SKM-1 (cell line): ENCODE measurements at regions not wholly inside any gene's neighbourhood (a gene's known extent, or its start where the extent isn't known, plus 50 kb on each side); places are given as distances from the start of the nearest gene placed in this dataset.
"Not testable (repeated sequence)": the region's sequence is repeated elsewhere in the genome, so short reads cannot be mapped to it uniquely, and the experiment has no call there.

ENCODE experiments used
- DNase-seq: peaks from one replicate; lab custom pipeline; 2025; ENCODE audit not compliant: unreplicated experiment; lab: John Stamatoyannopoulos, UW

DNA sequence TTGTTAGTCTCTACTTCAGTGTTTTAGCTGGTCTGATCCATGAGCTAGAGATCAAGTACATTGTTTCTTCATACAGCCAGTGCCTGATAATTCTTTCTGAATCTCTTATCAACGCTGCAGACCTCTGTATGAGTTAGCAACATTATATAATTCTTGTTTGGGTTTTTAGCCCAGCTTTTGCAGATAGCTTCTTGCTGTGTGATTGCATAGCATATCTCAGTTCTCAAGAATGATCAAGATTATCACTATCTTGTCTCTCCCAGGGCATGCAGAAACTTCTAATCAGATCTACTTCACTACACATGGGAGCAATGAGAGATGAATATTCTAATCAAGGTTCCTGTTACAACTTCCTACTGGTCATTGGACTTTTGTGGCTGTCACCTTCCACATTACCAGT lies 158.3 kb downstream of the FAM174A start:
- DNase-seq: no peak

DNA sequence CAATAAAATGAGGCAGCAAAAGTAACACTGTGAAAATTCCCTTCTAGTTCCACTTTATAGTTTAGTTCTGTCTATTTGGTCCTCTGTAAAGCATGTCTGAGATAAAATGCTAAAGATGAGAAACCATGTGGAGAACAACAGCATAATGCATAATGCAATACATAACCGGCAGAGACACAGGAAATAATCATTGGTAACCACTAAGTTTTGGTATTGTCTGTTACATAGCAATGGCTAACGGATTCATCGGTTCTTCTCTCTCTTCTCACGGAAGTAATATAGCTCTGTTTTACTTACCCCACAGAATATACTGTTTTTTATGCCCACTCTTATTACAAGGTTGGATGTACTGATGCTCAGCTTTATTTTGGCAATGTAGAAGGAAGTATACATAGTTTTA lies 158.9 kb downstream of the FAM174A start:
- DNase-seq: no peak

DNA sequence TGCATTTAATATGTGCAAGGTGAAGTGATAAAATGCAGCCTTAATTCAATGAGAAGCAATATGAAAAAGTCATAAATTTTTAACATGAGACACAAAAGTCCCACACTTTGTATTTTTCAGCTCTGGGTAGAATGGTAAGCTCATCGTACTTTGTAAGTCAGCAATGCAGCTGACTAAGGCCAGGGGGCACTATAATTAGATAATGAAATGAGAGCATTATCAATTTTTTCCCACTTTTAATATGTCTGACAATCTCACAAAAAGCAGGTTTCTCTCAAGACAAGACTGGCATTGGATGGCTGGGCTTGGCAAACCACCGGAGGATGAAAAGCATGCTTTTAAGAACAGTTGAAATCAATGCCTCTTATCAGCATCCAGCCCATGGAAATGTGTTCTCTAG lies 162.8 kb downstream of the FAM174A start:
- DNase-seq: no peak

DNA sequence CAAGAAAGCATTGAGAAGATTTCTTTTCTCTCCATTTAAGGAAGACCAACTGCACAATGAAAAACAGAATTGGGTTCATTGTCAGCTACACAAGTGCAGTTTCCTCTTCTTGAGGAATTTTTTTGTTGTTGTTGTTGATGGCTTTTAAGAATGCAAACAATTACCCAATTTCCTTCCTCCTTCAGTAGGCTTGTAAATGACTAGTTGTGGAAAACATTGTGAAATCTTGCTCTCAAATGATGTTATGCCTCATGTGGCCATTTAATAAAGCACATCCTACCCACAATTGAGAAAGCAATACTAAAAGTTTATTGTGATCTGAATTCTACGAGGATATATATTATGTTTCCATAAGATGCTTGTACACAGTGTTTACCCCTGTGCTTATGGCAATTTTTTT lies 171.6 kb downstream of the FAM174A start:
- DNase-seq: peak; percentile 76

DNA sequence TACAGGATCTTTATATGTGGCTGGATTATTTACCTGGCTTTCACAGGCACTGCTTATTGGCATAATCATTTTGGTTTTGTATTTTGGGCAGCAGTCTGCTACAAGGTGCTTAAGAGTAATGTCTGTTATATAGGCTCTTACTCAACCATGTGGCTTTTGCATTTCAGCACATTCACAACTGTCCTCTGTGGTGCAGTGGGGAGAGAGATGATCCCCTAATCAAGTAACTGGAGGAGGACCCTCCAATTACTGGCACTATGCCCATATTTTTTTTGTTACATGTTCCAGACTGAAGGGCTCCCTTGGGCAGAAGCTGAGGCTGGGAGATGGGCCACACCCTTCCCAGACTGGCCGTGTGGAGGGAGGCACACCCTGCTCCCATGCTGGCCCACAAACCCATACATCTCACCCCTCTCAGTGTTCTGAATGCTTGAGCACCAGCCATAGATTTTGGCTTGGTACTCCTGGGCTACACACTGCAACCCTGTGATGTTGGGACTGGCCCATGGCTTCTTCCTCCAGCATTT lies 173.5 kb downstream of the FAM174A start:
- DNase-seq: no peak

DNA sequence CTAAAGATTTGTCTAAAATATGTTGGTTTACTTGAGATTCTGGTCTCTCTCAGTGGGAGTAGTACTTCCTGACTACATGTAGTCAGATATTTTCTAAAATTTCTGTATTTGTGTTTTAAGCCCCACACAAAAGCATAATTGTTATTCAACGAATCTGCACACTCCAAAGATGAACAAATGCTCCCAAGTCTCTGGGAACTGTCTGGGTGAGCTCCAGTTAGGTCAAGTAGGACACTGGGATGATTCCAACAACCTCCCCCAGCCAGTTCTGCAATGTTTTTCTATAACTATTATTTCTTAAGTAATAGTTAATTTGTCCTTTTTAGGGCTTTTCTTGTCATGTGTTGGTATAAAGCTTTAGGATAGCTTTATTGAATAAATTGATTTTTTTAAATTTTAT lies 174.6 kb downstream of the FAM174A start:
- no peak for DNase-seq

DNA sequence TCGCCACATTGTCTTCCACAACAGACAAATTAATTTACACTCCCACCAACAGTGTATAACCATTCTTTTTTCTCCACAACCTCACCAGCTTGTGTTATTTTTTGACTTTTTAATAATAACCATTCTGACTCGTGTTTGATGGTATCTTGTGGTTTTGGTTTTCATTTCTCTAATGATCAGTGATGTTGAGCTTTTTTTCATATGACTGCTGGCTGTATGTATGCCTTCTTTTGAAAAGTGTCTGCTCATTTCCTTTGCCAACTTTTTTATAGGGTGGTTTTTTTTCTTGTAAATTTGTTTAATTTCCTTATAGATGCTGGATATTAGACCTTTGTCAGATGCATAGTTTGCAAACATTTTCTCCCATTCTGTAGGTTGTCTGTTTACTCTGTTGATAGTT lies 179.6 kb downstream of the FAM174A start:
- not testable (repeated sequence) for DNase-seq

DNA sequence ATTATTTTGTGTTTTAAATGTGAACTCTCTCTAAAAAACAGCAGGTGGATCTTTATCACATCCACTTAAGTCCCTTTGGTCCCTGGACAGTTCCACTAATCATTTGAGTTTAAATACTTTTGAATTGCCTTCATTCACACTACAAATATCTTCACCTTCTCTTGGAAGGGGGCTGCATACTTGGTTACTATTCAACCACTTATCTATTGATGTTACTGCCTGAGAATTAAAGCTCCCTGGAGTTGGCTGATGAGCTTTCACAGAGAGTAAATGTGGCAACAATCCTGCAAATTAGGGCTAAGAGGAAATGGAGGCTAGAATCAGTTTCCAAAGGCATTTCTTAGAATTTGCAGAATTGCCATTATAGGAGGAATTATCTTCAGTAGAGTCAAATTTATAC lies 180.4 kb downstream of the ST8SIA4 start:
- no peak for DNase-seq

DNA sequence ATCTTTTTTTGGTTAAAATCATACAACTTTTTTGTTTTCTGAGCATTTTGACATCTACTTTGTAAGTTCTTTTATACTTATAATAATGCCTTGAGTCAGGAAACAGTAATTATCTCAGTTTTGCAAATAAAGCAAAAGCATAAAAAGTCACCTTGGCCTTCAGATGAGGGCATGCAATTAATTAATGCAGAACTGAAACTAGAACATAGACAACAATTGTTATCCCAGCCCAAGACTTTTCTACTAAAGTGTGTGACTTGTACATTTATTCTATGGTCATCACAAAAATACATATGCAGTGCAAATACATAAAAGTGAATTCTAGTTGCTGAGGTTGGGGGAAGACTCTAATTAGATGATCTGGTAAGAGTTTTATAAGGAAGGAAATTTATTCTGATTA lies 179.9 kb downstream of the ST8SIA4 start:
- DNase-seq: no peak

DNA sequence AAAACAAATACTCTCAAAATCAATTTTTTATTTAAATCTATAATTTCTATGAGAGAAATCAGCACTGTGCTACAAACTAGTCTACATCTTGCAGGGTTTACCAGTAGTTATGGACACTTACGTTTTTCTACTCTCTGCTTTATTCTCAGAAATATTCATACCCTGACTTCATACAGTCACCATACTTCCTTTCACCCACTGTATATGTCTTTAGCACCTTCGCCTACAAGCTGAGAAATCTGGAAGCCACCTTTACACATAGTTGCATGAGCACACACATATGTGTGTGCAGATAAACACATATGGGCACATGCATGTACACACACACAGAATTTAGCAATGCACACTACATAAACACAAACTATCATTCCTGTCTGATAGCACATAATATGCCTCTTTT lies 177.0 kb downstream of the ST8SIA4 start:
- DNase-seq: no peak

DNA sequence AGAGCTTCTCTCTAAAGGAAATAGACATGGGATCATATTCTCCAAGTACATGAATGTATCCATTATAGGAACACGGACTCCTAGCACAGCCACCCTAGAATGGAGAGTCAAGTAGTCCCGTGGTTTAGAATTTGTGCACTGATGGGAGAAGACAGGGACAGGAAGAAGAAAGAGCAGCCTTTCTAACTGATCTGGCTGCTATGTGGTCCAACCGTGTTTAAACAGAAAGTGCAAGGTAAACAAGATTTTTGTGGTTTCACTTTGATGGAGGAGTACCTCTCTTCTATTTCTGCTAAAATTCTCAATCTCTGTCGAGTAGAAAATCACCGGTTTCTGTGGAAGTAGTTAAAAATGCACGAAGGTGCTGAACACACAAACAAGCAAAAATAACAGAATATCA lies 171.3 kb downstream of the ST8SIA4 start:
- DNase-seq: no peak

DNA sequence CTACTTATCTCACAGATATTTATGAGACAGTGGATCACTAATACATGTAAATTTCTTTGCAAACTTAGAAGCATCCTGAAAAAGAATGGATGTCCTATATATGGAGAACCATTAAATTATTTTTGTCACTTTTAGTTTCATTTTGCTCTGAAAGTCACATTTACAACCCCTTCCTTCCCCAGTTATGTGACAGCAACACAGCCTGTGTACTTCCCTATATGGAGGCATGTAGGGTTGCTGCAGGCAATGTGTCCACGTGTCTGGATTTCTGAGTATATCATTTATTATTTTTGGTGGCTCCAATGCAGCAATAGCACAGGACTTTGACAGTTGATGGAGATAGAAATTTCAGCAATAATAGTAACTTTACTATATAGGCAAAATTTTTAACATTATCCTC lies 156.4 kb downstream of the ST8SIA4 start:
- DNase-seq: peak; percentile 9

DNA sequence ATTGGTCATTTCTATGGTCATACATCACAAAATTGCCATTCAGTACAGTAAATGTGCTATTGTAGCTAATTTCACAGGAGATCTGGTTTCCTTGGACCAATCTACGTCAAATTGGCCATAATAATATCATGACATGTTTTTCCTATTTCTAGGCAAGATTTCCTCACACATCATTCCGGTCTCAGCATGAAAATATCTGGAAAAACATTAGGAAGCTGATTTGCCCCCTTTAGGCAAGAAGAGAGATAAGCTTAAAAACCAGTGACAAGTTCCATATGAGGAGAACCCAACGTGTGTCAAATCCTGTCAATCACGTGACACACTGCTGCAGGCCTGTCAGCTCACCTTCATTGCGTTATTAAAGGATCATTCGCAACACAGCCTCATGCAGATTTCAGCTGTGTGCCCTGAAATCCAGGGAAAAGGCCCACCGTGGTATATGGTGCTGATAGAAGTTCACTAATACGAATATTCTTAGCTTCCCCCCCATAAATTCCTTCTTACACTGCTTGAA lies 153.3 kb downstream of the ST8SIA4 start:
- DNase-seq: no peak

DNA sequence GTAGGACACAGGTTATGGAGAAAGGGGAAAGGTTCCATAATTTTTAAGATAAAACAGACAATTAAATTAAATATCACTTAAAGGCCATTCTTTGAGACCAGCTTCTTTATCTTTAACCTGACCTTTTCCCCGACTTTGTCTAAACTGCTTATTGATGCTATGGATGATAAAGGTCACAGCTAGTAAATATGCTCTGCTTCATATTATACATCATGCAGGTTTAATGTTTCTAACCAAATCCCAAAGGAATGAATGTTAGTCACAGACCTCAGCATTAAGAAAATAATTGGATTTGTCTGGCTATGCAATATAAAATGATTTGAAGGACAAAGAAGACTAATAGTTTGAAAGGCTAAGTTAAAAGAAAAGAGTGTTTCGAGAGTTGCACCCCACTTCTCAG lies 147.6 kb downstream of the ST8SIA4 start:
- DNase-seq: no peak
